Activated CD4-positive, alpha-beta T cell treated with anti-CD3 and anti-CD28 coated beads, Interleukin-2, amount 50 U/mL, for 1 hour (primary cell): ENCODE measurements at regions not wholly inside any gene's neighbourhood (a gene's known extent, or its start where the extent isn't known, plus 50 kb on each side); places are given as distances from the start of the nearest gene placed in this dataset.

ENCODE experiments used
- DNase-seq: peaks from one replicate; pipeline ENCODE4 v3.0.0-alpha.2; 2020

DNA sequence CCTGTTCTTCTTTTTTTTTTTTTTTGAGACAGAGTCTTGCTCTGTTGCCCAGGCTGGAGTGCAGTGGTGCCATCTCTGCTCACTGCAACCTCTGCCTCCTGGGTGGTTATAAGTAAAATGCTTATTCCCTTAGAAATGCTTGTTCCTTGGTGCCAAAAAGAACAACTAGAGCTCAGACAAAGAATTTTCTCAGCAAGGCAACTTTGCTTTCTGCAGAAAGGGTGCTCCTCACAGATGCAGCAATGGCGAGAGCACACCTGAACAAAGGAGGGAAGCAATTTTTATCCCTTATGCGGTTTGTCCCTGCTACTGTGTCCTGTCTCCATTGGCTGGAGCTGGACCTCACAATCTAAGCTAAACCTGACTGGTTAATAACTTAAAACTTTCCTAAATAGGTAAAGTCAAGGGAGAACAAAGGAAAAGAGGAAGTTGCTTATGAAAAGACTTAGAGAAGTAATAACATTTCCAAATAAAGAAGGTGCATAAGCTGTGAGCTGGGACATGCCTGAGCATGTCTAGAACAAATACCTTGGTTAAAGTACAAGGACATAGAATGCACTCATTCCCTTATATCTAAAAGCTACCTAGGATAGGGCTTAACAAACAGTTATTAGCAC, 90.0 kb upstream of the PRR5 start:
- DNase-seq, result no peak

DNA sequence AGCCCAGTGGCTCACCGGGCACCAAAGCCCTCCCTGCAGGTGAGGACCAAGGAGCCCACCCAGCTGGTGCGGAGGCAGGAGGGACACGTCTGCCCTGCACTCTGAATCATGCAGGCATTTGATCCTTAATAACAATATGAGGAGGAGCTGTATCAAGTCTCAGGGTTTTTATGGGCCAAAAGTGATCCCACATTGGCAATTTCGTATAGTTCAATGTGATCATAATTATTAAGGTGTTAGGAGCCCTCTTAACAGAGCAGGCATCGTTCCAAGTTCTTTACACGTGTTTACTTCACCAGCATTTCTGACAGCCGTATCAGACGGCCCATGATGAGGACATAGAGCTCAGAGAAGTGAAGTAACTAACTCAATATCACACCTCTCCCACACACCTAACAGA, 91.9 kb upstream of the PRR5 start:
- DNase-seq, result no peak

DNA sequence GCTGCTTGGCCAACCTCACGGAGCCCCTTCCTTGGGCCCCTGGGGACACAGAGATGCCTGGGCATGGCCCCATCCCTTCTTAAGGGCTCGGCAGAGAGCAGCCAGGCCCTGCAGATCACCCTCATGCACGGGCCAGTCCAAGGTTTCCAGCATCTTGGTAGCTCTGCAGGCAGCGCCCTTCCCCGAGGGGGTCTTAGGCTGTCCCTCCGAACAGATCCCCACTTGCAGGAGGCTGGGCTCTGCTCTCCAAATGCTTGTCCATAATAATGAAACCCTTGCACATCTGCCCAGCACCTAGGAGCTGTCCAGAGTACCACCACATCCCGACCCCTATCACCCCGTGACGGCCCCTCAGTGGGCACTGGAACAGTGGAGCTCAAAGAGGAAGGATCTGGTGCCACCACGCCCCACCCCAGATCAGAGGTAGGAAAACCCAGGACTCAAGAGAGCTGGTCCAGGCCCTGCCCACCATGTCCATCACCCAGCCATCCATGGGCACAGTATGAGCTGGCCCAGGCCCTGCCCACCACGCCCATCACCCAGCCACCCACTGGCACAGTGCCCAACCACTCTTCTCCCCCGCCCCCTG, 92.5 kb upstream of the PRR5 start:
- DNase-seq, result no peak

DNA sequence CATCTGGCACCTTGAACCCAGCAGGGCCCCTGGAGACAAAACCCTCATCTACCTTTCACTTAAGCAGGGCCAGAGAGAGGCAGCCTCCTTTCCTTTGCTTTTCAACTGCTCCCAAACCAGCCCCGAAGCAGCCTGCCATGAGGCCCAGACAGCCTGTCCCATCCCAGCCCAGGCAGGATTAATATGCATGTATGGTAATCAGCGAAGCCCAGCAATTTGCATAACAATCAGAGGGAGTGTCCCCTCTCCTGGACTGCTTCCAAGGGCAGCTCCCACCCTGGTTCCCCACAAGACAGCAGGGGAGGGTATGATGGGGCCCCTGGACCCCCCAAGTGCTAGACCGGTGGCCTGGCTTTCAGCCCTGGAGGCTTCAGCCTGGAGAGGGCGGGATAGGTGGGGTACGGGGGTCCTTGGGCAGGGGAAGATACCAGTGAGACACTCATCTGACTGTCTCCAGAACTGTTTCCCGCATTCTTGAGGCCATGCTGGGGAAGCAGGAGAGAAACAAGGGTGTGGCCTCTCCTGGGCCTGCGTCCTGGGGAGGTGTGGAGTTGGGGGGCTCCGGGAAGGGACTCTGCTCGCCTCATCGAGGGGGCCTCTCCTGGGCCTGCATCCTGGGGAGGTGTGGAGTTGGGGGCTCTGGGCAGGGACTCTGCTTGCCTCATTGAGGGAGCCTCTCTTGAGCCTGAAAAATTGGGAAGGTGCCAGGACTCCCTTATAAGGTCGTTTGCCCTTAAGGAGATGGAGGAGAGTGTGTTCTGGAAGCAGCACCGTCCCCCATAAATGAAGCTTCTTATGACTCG, 93.2 kb upstream of the PRR5 start:
- DNase-seq, result no peak

DNA sequence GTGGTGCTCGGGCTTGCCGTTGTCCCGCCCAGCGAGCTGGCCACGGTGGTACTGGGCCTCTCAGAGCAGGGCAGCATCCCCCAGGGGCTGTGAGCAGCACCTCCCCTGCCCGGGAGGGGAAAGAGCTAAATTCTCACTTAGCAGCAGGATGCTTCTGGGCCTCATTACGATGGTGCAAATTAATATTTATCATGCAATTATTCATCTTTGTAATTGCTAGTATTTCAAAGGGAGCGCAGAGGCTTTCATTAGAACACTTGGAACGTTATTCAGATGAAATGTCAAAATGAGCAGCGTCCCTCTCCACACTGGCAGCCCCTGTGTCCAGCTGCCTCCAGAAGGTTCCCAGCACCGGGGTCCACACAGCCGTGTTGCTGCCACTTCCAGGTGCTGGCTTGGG, 95.9 kb upstream of the PRR5 start:
- DNase-seq, result no peak

DNA sequence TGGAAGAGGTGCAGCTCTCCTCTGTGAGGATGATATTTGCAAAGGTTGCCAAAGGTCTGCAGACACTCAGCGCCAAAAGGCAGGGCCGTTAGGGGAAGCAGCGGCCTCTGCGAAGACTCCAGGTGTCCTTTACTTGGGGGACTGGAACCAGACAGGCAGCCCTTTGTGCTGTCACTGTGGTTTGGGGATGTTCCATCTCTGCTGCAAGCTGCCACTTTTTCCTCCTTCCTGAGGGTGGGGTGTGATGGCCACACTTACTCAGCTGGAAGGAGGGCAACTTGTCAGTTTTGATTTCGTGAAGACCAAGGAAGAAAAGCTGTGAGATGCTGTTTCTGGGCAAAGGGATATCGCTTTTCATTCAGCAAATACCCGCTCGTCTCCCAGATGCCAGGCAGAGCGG, 96.5 kb upstream of the PRR5 start:
- no peak for DNase-seq

DNA sequence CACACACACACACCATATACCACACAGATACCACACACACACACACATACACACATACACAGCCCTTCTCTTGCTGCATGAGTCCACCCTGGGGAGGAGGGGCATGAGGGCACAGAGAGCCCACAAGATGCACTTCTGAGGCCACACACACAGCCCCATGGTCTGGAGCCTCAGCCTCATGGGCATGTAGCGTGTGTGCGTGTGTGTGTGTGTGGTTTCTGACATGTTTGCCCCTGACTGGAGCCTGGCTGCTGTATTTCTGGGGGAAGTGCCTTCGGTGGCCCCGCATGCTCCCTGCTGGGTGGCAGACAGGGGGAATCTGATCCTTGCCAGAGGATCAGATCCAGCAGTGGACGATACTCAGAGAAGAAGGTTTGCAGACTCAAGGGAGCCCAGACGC, 97.0 kb upstream of the PRR5 start:
- no peak for DNase-seq

DNA sequence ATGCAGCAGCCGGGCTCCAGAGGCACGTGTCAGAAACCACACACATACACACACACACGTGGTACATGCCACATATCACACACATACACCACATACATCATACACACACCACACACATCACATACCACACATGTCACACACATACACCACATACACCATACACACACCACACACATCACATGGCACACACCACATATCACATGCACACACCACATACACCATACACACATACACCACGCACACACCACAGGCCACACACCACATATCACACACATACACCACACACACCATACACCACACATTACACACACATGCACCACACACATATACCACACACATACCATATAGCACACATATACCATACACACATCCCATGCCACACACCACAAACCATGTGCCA, 97.5 kb upstream of the PRR5 start:
- DNase-seq, result no peak

DNA sequence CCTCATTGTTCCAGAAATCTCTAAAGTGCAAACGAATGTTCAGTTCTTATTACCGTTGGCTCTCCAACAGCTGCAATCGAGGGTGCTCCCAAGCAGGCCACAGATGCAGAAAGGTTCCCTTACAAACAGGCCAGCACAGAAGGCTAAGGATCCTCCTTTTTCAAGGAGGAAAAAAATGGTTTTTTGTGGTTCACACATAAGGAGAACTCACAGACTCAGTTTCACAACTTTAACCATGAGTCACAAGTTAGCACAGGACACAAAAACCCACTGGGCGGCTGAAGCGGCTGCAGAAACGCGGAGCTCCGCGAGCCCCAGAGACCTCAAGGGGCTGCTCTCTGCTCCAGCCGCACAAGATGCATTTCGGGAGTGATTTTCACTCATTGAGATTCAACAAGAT, 98.2 kb upstream of the PRR5 start:
- no peak for DNase-seq

DNA sequence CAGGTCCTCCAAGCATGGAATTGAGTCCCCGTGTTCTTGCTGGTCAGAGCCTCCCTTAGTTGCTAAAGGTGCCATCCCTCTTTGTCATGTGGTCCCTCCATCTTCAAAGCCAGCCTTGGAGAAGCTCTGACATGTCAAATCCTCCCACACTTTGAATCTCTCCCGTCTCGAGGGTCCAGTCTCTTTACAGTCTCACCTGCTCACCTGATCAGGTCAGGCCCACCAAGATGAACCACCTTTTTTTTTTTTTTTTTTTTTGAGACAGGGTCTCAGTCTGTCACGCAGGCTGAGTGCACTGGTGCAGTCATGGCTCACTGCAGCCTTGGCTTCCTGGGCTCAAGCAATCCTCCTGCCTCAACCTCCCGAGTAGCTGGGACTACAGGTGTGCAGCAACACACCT, 100.3 kb upstream of the PRR5 start:
- DNase-seq, result no peak

DNA sequence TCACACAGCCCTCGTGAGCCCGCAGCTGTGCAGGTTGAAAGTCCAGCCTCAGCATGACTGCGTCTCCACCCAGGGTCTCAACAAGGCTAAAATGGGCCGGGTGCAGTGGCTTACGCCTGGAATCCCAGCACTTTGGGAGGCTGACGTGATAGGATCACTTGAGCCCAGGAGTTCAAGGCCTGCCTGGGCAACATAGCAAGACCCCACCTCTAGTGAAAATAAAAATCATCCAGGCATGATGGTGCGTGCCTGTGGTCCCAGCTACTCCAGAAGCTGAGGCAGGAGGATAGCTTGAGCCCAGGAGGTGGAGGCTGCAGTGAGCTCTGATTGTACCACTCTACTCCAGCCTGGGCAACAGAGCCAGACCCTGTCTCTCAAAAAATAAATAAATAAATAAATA, 100.8 kb upstream of the PRR5 start:
- DNase-seq, result no peak

DNA sequence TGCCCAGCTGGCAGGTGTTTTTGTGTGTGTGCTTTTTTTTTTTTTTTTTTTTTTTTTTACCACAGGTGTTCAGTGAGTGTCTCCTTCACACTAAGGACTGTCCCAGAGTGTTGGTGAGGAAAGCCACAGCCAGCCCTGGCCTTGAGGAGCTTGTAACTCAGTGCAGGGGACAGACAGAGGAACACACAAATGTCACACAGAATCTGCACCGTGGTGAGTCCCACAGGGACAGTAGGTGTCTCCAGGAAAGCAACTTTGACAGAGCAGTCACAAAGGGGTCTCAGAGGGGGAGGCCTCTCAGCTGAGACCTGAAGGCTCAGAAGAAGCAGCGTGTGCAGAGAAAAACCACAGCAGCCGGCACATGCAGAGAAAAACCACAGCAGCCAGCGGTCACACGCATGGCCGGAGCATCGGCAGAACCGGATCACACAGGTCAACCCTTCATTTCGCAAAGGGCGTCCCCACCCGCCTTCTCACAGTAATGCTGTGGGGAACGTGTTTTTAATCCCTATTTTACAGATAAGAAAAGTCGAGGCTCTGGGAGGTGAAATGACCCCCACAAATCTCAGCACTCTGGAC, 101.7 kb upstream of the PRR5 start:
- DNase-seq, result no peak

DNA sequence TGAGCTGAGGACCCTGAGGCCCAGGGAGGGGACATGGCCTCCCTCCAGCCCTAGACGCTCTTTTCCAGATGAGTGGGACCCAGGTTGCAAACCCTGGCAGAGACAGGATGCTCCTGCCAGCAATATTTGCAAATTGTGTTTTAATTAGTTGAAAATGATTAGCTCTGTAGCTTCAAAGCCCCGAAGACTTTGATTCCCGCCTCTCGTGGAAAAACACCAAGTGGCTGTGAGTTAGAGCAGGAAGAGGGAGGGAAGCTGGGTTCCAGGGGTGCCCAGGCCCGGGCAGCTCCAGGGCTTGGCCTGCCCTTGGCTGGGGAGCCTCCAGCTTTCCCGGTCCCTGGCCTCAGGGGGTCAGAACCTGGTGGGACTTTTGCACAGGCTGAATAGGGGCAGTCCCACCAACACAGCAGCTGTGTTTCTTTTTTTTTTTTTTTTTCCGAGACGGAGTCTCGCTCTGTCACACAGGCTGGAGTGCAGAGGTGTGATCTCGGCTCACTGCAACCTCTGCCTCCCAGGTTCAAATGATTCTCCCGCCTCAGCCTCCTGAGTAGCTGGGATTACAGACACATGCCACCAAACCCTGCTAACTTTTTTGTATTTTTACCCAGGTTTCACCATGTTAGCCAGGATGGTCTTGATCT, 101.6 kb upstream of the RTL6 start:
- DNase-seq, result no peak

DNA sequence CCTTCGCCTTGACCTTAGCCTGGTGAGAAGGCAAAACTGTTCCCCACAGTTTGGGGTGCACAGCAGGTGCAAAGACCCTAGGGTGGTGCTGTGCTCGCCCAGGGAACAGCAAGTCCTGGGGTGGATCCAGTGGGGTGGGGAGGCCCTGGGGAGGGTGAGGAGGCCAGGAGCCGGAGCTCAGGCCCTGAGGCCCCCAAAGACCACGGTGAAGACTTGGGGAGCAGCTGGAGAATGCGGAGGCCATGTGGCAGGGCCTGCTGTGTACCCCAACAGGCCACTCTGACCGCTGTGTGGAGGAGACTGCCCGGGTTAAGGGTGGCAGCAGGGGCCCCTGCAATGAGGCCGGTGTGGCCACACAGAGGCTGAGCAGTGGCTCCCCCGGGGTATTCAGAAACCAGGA, 101.1 kb upstream of the RTL6 start:
- DNase-seq, result no peak

DNA sequence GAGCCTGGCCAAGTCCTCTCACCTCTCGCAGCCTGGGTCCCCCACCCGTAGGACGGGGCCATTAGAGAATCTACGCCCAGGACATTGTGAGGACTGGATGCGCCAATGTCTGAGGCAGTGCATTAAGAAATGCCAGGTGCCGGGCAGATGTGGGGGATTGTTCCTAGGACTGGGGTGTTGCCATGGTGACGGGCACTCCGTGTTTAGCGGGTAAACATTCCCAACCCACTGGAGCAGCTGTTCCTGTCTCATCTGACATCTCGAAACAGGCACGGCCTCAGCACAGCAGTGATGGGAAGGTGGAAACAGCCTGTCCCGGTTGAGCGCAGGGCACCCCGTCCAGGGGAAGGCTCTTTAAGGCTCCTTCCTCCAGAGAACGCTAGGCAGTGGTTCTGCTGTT, 99.6 kb upstream of the RTL6 start:
- DNase-seq, result no peak

DNA sequence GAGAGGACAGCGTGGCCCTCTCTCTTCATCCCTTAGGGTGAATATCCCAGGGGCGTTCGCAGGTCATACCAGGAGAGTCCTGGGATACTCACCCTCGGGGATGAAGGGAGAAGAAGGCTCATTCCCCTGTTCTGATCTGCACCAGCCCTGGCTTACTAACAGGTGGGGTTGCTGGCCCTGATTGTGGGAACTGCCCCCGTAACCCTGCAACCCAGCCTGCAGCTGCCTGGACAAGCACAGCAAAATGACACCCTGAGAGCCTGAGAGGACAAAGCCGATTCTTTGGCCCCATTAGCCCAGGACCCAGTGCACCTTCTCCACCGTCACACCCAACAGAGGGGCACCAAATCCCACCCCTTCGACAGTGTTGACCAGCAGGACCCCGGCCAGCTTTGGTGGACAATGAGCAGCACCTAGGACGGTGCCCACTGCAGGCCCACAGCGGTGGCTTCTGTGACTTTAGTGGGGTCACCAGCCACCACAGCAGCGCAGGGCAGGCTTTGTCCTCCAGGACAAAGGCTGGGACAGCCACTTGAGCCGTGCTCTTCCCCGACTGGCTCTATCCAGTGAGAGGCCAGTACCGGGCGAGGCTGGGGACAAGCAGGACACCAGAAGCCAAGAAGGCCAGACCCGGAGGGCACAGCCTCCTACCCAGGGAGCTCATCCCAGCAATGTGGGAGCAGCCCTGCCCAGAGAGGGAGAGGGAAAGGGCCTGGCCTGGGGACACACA, 98.5 kb upstream of the RTL6 start:
- DNase-seq, result no peak

DNA sequence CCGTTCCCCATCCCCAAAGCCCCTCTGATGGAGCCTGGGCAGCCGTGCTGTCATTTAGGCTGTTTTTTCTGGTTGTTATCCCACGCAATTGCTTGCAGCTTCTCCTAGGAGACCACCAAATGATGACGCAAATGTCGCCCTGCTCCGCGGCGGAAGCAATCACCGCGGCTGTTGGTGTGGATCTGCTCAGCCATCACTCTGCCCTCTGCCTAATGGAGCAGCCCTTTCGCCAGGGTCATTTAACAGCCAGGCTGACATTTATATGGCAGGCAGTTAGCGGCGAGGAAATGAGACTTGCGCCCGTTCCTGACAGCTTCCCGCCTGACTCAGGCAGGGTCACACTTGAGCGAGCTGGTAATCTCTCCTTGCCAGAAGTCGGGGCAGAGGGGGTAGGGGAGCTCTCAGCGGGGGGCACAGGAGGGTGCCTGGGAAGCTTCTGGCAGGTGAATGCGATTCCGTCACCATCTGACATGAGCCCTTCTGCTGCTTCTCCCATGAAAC, 97.9 kb upstream of the RTL6 start:
- DNase-seq, result no peak

DNA sequence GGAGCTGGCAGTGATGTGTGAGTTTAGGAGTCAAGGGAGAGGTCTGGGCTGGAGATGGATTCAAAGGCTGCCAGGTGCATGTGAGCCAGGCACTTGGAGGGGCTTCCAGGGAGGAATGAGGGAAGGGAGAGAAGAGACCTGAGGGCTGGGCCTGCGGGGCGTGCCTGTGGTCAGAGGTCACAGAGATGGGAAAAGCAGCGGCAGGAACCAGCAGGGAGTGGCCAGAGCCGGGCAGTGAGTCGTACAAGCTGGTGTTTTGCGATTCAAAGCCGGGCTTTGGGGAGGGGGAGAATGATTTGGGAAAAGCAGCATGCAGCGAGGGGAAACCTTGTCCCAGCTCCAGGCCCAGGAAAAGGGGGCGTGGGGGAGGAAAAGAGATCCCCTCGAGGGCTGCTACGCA, 96.9 kb upstream of the RTL6 start:
- DNase-seq, result no peak

DNA sequence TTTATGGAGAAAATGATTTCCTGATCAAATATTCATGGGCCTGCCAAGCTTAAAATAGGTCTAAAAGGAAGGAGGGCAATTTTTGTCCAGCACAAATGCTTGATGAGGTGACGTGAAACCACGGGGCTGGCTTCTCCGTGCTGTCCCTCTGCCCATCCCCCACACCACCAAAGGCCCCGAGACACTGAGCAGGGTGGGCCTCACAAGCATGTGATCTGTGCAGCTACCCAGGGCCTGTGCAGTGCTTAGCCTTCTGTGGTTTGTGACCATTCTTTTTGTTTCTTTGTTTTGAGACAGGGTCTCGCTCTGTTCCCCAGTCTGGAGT, 94.8 kb upstream of the RTL6 start:
- DNase-seq, result no peak

DNA sequence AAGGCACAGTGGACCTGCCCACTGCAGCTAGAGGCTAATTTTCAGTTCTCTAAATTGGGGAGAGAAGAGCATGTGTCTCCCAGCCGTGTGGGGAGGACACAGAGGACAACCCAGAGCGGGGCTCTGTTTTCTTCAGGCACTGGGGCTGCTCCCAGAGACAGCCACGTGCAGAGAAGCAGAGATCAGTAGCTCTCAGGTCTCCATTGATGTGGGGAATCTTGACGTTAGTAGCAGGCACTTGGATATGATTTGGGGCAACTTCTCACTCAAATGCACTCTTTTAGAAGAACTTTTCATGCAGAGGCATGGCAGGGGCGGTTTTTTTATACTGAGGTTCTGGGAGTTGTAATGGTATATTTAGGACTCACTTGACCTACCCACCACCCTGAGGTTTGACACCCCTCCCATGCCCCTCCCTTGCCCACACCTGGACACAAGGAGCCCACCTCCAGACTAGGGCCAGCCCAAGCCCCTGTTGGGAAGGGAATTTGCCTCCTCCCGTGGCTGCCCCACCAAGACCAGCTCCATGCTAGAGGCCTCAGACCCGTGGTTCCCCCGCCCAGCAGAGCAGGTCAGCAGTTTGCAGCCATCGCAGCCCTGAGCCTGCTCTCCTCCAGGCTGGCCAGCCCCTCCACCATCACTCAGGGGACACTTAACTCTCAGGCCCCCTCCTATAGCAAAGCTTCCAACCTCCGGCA, 94.2 kb upstream of the RTL6 start:
- no peak for DNase-seq

DNA sequence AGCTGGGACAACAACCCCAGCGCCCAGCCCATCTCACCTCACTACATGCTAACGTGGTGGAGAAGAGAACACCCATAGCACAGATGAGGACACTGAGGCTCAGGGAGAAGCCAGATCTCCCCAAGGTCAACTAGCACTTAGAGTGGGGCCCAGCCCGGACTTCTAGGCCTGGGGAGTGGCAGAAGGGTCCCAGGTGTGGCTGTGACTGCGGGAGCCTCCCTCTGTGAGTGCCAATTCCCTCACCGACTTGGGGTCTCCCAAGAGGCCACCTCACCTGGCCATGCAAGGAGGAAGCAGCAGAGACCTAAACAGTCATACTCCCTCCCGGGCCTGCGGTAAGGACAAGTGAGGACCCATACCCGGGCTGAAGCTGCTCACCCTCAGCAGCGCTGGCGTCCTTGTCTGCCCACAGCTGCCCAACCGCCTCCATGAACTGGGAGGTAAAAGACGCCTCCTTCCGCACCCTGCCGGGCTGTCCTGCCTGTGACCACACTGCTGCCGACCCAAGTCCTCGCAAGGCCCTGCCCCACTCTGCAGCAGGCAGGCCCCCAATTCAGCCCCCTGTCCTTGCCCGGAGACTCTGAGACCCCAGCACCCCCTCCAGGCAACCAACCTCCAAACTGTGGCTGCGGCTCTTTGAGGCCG, 93.2 kb upstream of the RTL6 start:
- no peak for DNase-seq

DNA sequence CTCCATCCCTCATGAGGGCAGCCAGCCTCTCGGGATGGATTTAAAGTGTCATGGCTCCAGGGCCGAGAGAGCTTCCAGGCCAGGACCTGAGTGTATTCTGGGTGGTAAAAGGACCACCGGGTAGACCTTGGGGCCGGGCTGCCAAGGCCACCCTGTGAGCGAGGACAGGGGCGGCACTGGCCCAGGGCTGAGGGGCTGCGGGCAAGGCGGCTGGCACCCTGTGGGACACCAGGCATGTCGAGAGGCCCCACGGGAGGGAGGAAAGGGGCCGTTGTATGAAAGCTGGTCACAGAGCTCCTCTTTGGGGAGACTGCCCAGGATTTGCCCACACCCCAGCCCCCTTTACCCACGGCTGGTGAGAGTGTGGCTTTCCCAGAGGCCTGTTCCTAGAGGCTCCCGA, 92.3 kb upstream of the RTL6 start:
- DNase-seq, result no peak
